Hepatocyte (in vitro differentiated cells): ENCODE measurements at regions not wholly inside any gene's neighbourhood (a gene's known extent, or its start where the extent isn't known, plus 50 kb on each side); places are given as distances from the start of the nearest gene placed in this dataset.
A peak's percentile ranks its signal among the peaks of the same experiment; 100 is the strongest.
"Not testable (repeated sequence)": the region's sequence is repeated elsewhere in the genome, so short reads cannot be mapped to it uniquely, and the experiment has no call there.

Experiments used
- DNase-seq: peaks from one replicate; pipeline ENCODE4 v3.0.0-alpha.2; 2016; ENCODE audit warnings: low spot score
- H2AFZ ChIP-seq: fragments of 200-600 bp; sonication (generic); 2 replicates; pipeline ENCODE4 v1.6.0; 2016; ENCODE audit warnings: antibody characterized with exemption, mild to moderate bottlenecking
- H3K27ac ChIP-seq: fragments of 200-600 bp; sonication (generic); 2 replicates; pipeline ENCODE4 v1.5.1; 2016; ENCODE audit warnings: mild to moderate bottlenecking
- H3K27me3 ChIP-seq: fragments of 200-600 bp; sonication (generic); 2 replicates; pipeline ENCODE4 v1.6.1; 2016
- H3K36me3 ChIP-seq: fragments of 200-600 bp; sonication (generic); replicated peaks from 2 replicates; pipeline ENCODE4 v1.5.1; 2016; ENCODE audit warnings: low read depth; ENCODE audit not compliant: insufficient read depth
- H3K4me1 ChIP-seq: fragments of 200-600 bp; sonication (generic); 2 replicates; pipeline ENCODE4 v1.5.1; 2016; ENCODE audit warnings: mild to moderate bottlenecking, moderate library complexity; ENCODE audit not compliant: insufficient read depth
- H3K4me2 ChIP-seq: fragments of 200-600 bp; sonication (generic); 2 replicates; pipeline ENCODE4 v1.6.0; 2016
- H3K4me3 ChIP-seq: fragments of 200-600 bp; sonication (generic); 2 replicates; pipeline ENCODE4 v1.5.1; 2016; ENCODE audit warnings: mild to moderate bottlenecking
- H3K79me2 ChIP-seq: fragments of 200-600 bp; sonication (generic); 2 replicates; pipeline ENCODE4 v1.6.0; 2017; ENCODE audit warnings: mild to moderate bottlenecking
- H3K9me2 ChIP-seq: fragments of 200-600 bp; sonication (generic); replicated peaks from 2 replicates; pipeline ENCODE4 v1.6.0; 2017; ENCODE audit warnings: mild to moderate bottlenecking; ENCODE audit not compliant: insufficient read depth
- H3K9me3 ChIP-seq: fragments of 200-600 bp; sonication (generic); 2 replicates; pipeline ENCODE4 v1.5.1; 2016; ENCODE audit warnings: low read depth, mild to moderate bottlenecking
- H4K20me1 ChIP-seq: fragments of 200-600 bp; sonication (generic); 2 replicates; pipeline ENCODE4 v1.6.0; 2016; ENCODE audit warnings: mild to moderate bottlenecking; ENCODE audit not compliant: insufficient read depth, poor library complexity, severe bottlenecking
- CTCF ChIP-seq: fragments of 200-600 bp; sonication (generic); IDR thresholded peaks from 2 replicates; pipeline ENCODE4 v1.5.1; 2016; ENCODE audit warnings: antibody characterized with exemption, mild to moderate bottlenecking; ENCODE audit not compliant: poor library complexity
- EZH2 ChIP-seq: fragments of 200-600 bp; sonication (generic); IDR thresholded peaks from 2 replicates; pipeline ENCODE4 v1.6.1; 2016; ENCODE audit warnings: antibody characterized with exemption, mild to moderate bottlenecking, borderline replicate concordance
- EZH2phosphoT487 ChIP-seq: fragments of 200-600 bp; sonication (generic); IDR thresholded peaks from one replicate; pipeline ENCODE4 v1.6.1; 2018; ENCODE audit warnings: antibody characterized with exemption, mild to moderate bottlenecking, low read depth, moderate library complexity; ENCODE audit not compliant: unreplicated experiment, severe bottlenecking
- WGBS: methylation state at CpG from one replicate; pipeline ENCODE4 v1.1.6; 2016; ENCODE audit warnings: low lambda C conversion rate; ENCODE audit errors: missing lambda C conversion rate; 5-methylcytosine and 5-hydroxymethylcytosine counted together

DNA sequence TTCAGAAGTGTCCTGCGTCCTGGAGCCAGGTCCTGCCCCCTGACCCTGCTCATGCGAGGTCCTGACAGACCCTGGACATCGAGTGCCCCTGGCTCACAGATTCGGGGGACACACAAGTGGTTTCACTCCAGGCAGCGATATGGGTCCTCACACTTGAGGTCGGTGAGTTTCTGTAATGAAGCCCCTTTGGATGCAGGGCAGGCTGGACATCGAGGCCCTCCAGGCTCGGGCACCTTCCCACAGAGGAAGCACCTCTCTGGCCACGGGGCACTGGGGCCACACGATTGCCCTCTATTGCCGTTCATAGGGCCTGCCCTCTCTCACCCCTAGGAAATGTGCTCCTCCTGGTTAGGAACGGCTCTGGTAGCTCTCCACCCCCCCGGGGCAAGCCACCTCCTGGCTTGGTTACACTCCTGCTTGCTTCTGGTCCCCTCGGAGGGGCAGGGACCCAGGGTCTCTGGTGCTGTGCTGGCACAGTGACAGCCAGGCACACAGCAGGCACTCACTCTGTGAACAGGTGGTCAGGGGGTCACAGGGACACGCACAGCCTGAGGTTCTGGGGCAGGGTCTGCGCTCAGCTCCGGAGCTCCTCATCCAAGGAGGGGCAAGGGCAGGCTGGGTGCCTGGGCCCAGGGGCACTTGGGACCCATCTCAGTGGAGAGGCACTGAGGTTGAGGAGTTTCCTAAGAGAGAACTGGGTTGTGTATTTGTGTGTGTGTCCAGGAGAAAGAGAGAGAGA, 907.7 kb downstream of the BRD1 start:
- no peaks in the 10 kb centered on the region for H3K4me1 ChIP-seq

GRCh38 chr22:48919187-48919590, 908.5 kb downstream of the BRD1 start:
- TF ChIP-seq CTCF (no peak), EZH2 (no peak), EZH2phosphoT487 (no peak)
- Histone ChIP-seq H3K27ac (no peak overlapping the region), H3K9me3 (no peaks in the 10 kb centered on the region), H3K4me3 (no peak overlapping the region), H3K36me3 (no peaks in the 10 kb centered on the region), H2AFZ (no peak overlapping the region), H3K4me1 (no peaks in the 10 kb centered on the region), H3K27me3 (no peaks in the 10 kb centered on the region), H3K4me2 (no peak overlapping the region), H3K79me2 (no peaks in the 10 kb centered on the region), H3K9me2 (no peaks in the 10 kb centered on the region), H4K20me1 (no peaks in the 10 kb centered on the region)
- DNase-seq: no peak
- WGBS: 78% methylated on average over 18 of the region's 18 CpGs

More for the DNA sequence above, 907.7 kb downstream of the BRD1 start:
- Histone ChIP-seq H3K4me2 (no peak overlapping the region), H4K20me1 (no peaks in the 10 kb centered on the region), H3K4me3 (no peak overlapping the region), H3K9me2 (no peaks in the 10 kb centered on the region), H3K79me2 (no peaks in the 10 kb centered on the region), H2AFZ (no peak overlapping the region), H3K36me3 (no peaks in the 10 kb centered on the region), H3K9me3 (no peaks in the 10 kb centered on the region), H3K27me3 (no peaks in the 10 kb centered on the region), H3K27ac (no peak overlapping the region)
- TF ChIP-seq EZH2 (no peak), EZH2phosphoT487 (no peak), CTCF (no peak)
- WGBS: 83% methylated on average over 17 of the region's 17 CpGs
- no peak for DNase-seq

DNA sequence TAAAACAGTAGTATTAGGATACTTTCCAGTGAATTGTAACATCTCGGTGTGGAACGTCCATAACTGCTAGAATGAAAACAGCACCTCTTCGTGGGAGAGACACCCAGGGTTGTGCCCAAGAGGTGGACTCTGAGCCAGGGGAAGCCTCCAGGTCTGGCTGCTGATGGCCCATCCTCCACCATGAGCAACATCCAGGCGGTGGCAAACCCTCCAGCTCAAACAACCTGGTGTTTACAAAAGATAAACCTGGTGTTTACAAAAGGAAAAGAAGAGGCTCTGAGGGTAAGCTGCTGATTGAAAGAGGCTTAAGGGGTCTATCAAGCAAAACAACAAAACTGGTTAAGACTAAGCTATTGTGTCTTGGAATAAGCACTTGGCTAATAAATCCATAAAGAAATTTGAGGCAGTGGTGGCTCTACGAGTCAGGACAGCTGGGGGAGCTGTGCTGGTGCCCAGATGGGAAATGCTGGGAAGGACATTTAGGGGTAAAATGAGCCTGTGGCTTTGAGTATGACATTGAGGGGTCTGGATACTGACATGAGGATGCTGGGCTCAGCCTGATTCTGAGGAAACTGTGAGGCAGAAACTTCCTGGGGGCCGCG, 909.0 kb downstream of the BRD1 start:
- no peaks in the 10 kb centered on the region for H3K27me3 ChIP-seq
- 29% methylated on average over 7 of the region's 7 CpGs for WGBS
- DNase-seq: peak; percentile 45

GRCh38 chr22:48912356-48913066, 915.2 kb downstream of the BRD1 start:
- not testable (repeated sequence) for H3K9me2 ChIP-seq, H3K4me2 ChIP-seq, H3K27ac ChIP-seq, H3K4me1 ChIP-seq, H3K4me3 ChIP-seq, DNase-seq, H3K79me2 ChIP-seq, H3K36me3 ChIP-seq, H2AFZ ChIP-seq, H3K9me3 ChIP-seq, H4K20me1 ChIP-seq, H3K27me3 ChIP-seq
- 80% methylated on average over 7 of the region's 7 CpGs for whole genome bisulfite sequencing

More for the DNA sequence above, 909.0 kb downstream of the BRD1 start:
- Histone ChIP-seq H3K4me2 (peak overlapping the region; percentile 24), H3K36me3 (no peaks in the 10 kb centered on the region), H2AFZ (no peak overlapping the region), H3K79me2 (no peaks in the 10 kb centered on the region), H3K9me3 (no peaks in the 10 kb centered on the region), H3K27ac (no peak overlapping the region), H4K20me1 (no peaks in the 10 kb centered on the region), H3K4me1 (no peaks in the 10 kb centered on the region), H3K4me3 (no peak overlapping the region), H3K9me2 (no peaks in the 10 kb centered on the region)
- TF ChIP-seq EZH2phosphoT487: no peak
- no peak for TF ChIP-seq CTCF

DNA sequence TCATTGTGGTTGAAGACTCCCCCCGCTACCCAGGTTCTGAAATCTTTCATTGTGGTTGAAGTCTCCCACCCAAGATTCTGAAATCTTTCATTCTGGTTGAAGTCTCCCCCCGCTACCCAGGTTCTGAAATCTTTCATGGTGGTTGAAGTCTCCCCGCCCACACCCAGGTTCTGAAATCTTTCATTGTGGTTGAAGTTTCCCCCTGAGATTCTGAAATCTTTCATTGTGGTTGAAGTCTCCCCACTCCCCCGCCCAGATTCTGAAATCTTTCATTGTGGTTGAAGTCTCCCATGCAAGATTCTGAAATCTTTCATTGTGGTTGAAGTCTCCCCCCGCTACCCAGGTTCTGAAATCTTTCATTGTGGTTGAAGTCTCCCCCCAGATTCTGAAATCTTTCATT, 916.0 kb downstream of the BRD1 start:
- not testable (repeated sequence) for H3K4me2 ChIP-seq, DNase-seq, H3K9me3 ChIP-seq, H3K27ac ChIP-seq, H3K27me3 ChIP-seq, H3K36me3 ChIP-seq, H3K79me2 ChIP-seq, H3K9me2 ChIP-seq, H2AFZ ChIP-seq, H4K20me1 ChIP-seq, H3K4me3 ChIP-seq, H3K4me1 ChIP-seq
- 92% methylated on average over 5 of the region's 5 CpGs for WGBS

DNA sequence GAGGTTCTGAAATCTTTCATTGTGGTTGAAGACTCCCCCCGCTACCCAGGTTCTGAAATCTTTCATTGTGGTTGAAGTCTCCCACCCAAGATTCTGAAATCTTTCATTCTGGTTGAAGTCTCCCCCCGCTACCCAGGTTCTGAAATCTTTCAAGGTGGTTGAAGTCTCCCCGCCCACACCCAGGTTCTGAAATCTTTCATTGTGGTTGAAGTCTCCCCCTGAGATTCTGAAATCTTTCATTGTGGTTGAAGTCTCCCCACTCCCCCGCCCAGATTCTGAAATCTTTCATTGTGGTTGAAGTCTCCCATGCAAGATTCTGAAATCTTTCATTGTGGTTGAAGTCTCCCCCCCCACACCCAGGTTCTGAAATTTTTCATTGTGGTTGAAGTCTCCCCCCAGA, 916.6 kb downstream of the BRD1 start:
- not testable (repeated sequence) for H3K4me2 ChIP-seq, H3K9me2 ChIP-seq, H3K9me3 ChIP-seq, H3K27ac ChIP-seq, H3K4me3 ChIP-seq, H2AFZ ChIP-seq, H3K4me1 ChIP-seq, H3K79me2 ChIP-seq, H3K27me3 ChIP-seq, DNase-seq, H4K20me1 ChIP-seq, H3K36me3 ChIP-seq
- WGBS: 85% methylated on average over 1 of the region's 4 CpGs
